Loucy (cell line): ENCODE measurements at regions not wholly inside any gene's neighbourhood (a gene's known extent, or its start where the extent isn't known, plus 50 kb on each side); places are given as distances from the start of the nearest gene placed in this dataset.

Experiments
- EZH2phosphoT487 ChIP-seq: fragments of 200-600 bp; IDR thresholded peaks from 2 replicates; pipeline ENCODE4 v1.6.1; 2018; ENCODE audit warnings: antibody characterized with exemption, mild to moderate bottlenecking, moderate library complexity, borderline replicate concordance
- TF ChIP-seq, protein P1 (sequence below): fragments of 200-600 bp; sonication (generic); conservative IDR thresholded peaks from 2 replicates; pipeline ENCODE4 v1.5.1; 2014; ENCODE audit warnings: mild to moderate bottlenecking, antibody characterized with exemption, low read length

DNA sequence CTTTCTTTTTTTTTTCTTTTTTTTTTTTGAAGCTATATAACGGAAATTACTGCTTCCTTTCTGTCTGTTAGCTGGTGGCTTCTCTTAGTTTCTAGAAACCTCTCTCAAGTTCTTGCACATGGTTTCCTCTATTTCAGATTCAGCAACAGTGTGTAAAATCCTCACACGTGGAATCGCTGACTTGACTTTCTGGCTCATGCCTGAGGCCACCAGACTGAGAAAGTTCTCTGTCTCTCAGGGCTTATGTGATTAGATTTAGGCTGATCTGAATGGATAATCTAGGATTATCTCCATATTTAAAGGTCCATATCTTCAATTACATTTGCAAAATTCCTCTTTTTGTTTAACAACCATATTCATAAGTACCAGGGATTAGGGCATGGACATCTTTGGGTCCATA, 856.3 kb upstream of the SLITRK6 start:
- TF ChIP-seq, protein P1, sequence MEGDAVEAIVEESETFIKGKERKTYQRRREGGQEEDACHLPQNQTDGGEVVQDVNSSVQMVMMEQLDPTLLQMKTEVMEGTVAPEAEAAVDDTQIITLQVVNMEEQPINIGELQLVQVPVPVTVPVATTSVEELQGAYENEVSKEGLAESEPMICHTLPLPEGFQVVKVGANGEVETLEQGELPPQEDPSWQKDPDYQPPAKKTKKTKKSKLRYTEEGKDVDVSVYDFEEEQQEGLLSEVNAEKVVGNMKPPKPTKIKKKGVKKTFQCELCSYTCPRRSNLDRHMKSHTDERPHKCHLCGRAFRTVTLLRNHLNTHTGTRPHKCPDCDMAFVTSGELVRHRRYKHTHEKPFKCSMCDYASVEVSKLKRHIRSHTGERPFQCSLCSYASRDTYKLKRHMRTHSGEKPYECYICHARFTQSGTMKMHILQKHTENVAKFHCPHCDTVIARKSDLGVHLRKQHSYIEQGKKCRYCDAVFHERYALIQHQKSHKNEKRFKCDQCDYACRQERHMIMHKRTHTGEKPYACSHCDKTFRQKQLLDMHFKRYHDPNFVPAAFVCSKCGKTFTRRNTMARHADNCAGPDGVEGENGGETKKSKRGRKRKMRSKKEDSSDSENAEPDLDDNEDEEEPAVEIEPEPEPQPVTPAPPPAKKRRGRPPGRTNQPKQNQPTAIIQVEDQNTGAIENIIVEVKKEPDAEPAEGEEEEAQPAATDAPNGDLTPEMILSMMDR: no peak
- no peak for TF ChIP-seq EZH2phosphoT487
